Stimulated activated CD4-positive, alpha-beta T cell treated with anti-CD3 and anti-CD28 coated beads, Interleukin-15, amount 100 ng/mL, for 48 hours (primary cell): ENCODE measurements at regions not wholly inside any gene's neighbourhood (a gene's known extent, or its start where the extent isn't known, plus 50 kb on each side); places are given as distances from the start of the nearest gene placed in this dataset.
"Not testable (repeated sequence)": the region's sequence is repeated elsewhere in the genome, so short reads cannot be mapped to it uniquely, and the experiment has no call there.

Experiments used
- DNase-seq, 2 donors: peaks; one replicate each; pipeline ENCODE4 v3.0.0-alpha.2; 2020; ENCODE audit warnings: low read depth in 2 of 2

GRCh38 chr20:56766528-56766927 lies 137.4 kb downstream of the TFAP2C start:
- no peak for DNase-seq

DNA sequence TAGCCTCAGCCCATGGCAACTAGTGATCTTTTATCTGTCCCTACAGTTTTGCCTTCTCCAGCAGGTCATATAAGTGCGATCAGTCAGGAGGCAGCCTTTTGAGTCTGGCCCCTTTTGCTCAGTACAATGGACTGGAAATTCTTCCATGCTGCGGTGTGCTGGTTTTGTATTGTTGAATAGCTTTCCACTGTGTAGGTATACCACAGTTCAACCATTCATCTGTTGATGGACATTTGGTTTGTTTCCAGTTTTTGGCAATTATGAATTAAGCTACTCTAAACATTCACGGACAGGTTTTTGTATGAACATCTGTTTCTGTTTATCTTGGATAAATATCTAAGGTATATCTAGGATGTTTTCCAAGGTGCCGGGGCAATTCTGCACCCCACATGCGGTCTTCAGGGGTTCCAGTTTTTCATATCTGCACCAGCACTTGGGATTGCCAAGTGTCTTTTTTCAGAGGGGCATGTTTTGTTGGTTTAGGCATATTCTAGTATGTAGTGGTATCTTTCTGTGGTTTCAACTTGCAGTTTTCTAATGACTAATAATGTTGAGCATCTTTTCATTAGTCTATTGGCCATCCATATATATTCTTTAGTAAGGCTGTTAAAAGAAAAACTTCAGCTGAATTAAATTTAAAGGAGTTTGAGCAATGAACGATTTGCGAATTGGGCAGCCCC lies 141.0 kb downstream of the TFAP2C start:
- DNase-seq: no peak

DNA sequence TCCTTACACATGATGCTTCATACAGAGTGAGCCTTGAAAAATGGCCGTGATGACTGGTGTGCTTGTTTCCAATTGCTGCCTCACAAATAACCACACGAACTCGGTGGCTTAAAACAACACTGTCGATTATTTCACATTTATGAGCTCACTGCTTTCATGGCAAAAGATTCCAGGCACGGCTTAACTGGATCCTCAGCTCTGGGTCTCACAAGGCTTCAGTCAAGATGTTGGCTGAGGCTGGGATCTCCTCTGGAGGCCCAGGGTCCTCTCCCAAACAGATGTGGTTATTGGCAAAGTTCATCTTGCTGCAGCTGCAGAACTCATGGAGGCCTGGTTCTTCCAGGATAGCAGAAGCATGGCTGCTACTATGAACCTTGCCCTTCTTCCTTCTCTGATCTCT lies 144.6 kb downstream of the TFAP2C start:
- DNase-seq: no peak

GRCh38 chr20:56774873-56775272 lies 145.8 kb downstream of the TFAP2C start:
- no peak for DNase-seq

DNA sequence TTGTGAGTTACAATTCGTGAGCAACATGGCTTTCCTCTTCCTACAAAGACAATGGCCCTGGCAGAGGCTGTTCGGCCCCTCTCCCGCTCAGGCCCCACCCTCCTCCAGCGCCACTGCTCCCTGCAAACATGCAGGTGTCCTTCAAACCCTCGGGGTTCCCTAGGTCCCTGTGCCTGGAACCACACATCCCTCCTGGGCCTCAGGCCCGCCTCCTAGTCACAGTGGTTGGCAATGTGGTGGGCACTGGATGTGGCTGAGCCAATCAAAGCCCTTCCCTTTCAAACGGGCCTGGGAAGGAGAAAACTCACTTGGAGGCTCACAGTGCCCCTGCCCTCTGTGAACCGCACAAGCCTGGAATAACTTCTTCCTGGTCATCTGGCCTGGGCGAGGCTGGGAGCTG lies 147.2 kb downstream of the TFAP2C start:
- DNase-seq: no peak

DNA sequence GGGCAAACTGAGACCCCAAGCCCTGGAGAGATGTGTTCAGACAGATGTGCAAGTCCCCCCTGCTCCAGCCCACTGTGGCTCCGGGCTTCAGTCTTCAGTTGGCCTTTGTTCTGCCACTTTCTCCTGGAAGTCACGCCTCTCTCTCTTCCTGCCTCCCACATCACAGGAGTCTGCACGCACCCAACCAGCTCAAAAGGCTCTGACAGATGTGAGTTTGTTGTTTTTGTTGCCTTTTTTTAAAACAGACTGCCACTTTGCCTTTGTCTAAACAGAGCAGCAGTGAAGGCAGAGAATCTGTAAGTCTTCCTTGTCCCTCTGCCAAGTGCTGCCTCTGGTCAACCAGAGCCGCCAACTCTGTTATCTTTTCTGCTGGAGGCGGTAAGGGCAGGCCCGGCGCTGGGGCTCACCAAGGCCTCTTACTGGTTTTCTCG lies 149.7 kb downstream of the TFAP2C start:
- no peak for DNase-seq

DNA sequence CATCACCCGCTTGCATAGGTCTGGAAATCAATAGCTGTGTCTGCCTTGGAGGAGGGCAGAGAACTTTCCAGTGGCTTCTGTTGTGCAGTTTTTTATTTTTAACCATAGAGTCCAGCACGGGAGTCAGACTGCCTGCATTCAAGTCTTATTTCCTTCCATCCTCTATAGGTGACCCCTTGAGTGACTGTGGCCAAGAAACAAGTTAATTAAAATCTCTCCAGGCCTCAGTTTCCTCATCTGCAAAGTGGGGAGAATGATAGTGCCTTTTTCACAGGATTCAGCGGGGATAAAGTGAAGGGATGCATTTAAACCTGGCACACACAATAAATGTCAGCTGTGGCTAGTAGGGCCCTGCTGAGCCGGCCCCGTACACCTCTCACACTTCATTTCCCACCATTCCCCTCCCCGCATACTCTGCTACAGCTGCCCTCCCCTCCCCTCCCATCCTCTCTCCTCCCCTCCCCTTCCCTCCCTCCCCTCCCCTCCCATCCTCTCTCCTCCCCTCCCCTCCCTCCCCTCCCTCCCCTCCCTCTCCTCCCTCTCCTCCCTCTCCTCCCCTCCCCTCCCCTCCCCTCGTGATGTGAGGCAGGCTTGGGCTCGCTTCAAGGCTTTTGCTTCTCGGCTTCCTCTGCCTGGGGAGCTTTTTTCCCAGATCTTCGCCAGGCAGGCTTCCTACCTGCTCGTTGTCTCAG lies 150.5 kb downstream of the TFAP2C start:
- no peak for DNase-seq

DNA sequence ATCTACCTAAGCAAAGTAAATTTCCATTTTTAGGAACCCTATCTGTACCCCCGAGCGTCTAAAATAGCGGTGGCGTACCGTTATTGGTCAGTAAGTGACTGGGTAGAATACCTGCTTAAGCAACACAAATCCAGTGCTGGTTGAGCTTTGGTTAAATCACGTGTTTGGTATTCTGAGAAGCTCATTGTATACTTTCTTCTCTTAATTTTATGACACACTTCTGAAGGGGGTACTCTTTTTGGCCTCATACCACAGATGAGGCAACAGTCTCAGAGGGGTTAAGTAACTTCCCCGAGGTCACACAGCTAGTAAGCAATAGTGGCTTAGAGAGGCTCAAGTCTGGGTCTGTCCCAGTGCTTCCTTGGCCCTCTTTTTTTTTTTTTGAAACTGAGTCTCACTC lies 151.2 kb downstream of the TFAP2C start:
- no peak for DNase-seq

DNA sequence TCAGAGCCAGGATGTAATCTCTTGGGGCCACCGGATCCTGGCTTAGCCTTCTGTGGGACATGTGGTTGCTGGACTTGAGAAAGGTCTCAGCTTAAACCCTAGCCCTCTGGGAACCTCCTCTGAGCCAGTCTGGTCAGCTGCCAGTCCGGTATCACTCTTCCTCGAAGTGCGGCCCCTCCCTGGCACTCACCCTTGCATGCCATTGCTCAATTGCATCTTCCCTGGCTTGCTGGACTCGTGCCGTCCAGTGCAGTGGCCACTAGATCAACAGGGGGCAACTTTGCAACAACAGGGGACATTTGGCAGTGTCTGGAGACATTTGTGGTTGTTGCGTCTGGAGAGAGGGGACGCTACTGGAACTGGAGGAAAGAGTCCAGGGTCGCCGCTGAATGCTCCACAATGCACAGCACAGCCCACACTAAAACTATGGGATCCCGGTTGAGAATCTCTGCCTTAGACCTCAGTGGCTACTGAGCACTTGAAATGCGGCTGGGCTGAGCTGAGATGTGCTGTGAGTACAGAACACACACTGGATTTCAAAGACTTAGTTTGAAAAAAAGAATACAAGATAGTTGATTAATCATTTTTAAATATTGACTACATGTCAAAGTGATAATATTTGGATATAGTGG lies 152.1 kb downstream of the TFAP2C start:
- no peak for DNase-seq

DNA sequence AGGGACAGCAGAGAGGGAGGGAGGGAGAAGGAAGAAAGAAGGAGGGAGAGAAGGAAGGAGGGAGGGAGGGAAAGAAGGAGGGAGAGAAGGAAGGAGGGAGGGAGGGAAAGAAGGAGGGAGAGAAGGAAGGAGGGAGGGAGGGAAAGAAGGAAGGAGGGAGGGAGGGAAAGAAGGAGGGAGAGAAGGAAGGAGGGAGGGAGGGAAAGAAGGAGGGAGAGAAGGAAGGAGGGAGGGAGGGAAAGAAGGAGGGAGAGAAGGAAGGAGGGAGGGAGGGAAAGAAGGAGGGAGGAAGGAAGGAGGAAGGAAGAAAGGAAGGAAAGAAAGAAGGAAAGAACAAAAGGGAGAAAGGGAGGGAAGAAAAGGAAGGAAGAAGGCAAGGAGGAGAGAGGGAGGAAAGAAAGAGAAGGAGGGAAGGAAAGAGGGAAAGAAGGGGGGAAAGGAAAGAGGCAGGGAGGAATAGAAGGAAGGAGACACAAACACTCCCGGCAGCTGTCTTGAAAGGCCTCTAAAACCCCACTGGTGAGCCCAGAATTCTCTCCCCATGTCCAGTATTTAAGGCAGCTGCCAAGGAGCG lies 153.0 kb downstream of the TFAP2C start:
- DNase-seq: not testable (repeated sequence)

DNA sequence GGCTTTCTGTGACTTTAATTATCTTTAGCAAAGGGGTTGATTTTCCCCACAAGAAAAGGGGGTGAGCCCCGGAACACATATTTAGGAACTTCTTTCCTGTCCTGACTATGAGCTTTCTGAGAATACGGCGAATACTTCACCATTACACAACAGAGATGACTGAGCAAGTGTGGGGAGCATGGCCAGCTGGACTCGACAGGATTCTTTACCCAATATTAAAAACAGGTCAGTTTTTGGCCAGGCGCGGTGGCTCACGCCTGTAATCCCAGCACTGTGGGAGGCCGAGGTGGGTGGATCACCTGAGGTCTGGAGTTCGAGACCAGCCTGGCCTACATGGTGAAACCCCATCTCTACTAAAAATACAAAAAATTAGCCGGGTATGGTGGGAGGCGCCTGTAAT lies 153.7 kb downstream of the TFAP2C start:
- DNase-seq: not testable (repeated sequence)

GRCh38 chr20:56783826-56784225 lies 154.7 kb downstream of the TFAP2C start:
- DNase-seq: no peak

DNA sequence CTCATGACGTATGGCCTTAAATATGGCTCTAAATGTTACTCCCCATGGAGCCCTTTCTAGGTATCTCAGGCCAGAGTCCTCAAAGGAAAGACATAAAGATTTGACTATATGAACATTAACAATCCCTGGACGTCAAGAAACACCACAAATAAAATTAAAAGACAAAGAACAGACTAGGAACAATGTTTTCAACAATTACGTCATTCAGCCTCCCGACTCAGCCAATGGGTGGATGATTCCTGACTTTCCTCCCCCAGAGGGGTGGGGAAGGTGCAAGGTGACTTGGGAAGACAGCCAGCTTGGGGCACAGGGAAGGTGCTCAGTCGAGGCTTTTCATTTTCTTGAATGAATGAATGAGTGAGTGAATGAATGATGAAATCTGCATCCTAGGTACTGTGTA lies 157.4 kb downstream of the TFAP2C start:
- no peak for DNase-seq

GRCh38 chr20:56788041-56788670 lies 159.1 kb downstream of the TFAP2C start:
- no peak for DNase-seq

DNA sequence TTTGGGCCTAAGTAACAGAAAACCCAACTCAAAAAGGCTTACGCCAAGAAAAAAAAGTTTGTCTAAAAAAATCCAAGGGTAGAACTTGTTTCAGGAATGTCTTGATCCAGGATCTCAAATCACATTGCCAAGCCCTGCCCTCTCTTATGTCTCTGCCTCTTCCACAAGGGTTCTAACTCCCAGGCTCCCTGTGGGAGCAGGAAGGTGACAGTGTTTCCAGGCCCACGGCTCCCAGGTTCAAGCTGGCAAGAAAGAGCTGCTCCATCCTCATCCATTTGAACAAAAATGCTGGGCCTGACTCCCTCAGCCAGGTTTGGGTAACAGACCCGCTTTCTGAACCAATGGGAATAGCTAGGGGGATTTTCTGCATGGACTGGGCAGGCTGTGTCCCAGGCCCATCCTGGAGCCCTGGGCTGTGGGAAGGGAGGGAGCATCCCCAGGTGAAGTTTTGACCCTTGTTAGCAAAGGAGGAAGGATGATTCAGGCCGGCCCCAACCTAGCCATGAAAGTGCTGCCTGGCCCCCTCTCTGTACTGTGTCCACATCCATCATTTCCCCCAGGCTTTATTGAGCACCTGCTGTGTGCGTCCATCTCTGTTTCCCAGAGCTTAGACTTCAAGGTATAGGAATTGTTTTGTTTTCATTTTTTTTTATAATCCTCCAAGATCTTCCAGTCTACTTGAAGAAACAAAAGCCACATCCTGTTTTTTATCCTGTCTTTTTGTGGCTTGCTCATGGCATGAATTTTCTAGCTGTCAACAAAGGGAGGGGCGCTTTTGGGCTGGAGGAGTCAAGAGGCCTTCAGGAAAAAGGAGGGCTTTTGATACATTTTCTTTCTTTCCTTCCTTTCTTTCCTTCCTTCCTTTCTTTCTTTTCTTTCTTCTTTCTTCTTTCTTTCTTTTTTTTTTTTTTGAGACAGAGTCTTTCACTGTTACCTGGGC lies 159.8 kb downstream of the TFAP2C start:
- DNase-seq: no peak

- DNase-seq: no peak
Measured at GRCh38 chr20:56793916-56794315, 164.8 kb downstream of the TFAP2C start.

DNA sequence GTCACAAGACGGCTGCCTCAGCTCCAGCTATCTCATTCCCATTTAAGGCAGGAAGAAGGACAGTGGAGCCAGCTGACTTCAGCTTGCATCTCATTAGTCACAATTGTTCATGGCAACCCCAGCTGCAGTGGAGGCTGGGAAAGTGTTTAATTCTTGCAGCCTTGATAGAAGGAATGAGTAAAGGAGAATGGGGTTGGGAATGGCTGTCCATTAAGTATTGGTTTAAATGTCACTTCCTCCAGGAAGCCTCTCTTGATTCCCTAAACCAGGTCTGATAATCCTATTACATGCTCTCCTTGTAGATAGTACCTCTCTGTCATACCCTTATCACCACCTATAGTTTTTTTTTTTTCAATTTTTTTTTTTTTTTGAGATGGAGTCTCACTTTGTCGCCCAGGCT lies 166.4 kb downstream of the TFAP2C start:
- no peak for DNase-seq

DNA sequence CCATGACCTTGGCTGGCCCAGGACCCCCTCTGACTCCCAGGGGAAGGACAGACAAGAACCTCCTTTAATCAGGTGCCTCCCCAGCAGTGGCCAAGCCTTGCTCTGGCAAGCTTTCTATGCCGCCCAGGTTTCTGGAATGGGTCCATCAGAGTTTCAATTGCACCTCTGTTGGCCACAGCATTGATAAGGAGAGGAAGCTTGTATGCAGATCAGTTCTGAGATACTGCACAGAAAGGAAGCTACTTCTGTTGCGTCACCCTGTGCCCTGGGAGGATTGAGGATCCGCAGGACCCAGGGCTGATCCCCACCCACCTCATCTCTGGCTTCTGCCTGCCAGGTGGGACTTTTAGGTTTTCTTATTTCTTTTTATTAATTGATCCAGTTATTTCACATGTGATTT lies 167.2 kb downstream of the TFAP2C start:
- DNase-seq: no peak

GRCh38 chr20:56797023-56797422 lies 167.9 kb downstream of the TFAP2C start:
- DNase-seq: no peak

GRCh38 chr20:56798634-56799033 lies 169.5 kb downstream of the TFAP2C start:
- no peak for DNase-seq

DNA sequence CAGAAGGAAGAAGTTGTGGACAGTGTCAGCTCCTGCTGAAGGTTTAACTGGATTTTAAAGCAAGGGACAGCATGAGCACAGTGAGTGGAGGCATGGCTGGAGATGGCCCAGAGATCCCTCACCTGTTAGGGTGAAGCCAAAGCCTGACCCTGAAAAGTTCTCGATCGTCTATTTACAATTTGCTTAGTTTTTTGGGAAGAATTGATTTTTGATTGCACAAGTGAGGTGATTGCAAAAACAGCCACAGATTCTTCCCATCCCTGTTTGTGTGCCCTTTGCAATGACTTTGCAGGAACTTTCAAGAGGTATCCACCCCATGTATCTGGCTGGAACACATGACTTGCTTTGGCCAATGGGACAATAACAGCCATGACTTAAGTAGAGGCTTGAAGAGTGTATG lies 170.1 kb downstream of the TFAP2C start:
- DNase-seq: no peak
